ENCODE measurements at regions not wholly inside any gene's neighbourhood (a gene's known extent, or its start where the extent isn't known, plus 50 kb on each side); places are given as distances from the start of the nearest gene placed in this dataset.
A peak's percentile ranks its signal among the peaks of the same experiment; 100 is the strongest.

DNA sequence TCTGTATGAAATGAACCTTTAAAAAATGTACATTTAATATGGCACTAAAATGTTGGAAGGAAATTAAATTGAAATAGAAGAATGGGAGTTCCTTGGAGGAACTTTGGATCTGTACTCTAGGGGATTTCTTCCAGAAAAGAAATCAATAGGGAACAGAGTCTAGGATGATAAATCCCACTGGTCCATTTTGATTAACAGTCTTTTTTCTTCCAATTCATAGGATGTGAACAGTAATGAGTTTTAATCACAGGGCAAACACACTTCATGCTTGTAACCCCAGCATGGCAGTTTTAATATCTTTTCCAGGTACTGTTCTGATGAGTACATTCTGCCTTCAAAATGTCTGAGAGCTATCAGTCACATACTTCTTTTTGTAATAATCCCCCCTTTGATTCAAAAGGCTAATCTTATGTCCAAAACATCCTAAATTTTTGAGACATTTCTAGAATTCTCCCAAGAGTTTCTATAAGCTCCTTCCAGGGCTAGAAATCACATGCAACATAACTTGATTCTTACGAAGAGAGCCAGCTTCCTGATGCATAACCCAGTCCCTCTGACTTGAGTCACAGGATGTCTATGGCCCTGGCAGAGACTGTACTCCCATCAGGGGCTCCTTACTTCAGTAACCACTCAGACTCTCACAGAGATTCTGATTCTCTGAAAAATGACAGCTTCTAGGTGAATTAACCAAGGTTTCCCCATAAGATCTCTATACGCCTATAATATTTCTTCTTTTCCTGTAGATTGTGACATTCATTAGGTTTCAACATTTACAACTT is 112.9 kb downstream of the SLC36A4 start:
- TF ChIP-seq CTCF (IDR thresholded peaks at IDR 0.05; ENCODE audit: low read depth, low read length) (no peak), POLR2A (IDR thresholded peaks at IDR 0.05; ENCODE audit: extremely low read depth, insufficient read length) (no peak), MYC (IDR thresholded peaks at IDR 0.05; ENCODE audit: low read depth, low read length) (peak; percentile 52), MAX (IDR thresholded peaks at IDR 0.05; ENCODE audit: low read depth, low read length) (peak; percentile 33)
